ENCODE measurements at regions not wholly inside any gene's neighbourhood (a gene's known extent, or its start where the extent isn't known, plus 50 kb on each side); places are given as distances from the start of the nearest gene placed in this dataset.

- Histone ChIP-seq H3K27me3 (ENCODE audit: control insufficient read depth, insufficient read depth, low read length) (no peaks in the 10 kb centered on the region), H3K36me3 (ENCODE audit: control insufficient read depth, insufficient read depth, low read length) (no peaks in the 10 kb centered on the region), H3K4me3 (ENCODE audit: low read depth, low read length) (no peak overlapping the region)
- TF ChIP-seq CTCF (IDR thresholded peaks at IDR 0.05; ENCODE audit: insufficient read depth, low read length, poor library complexity, severe bottlenecking), result no peak
- no peak for DNase-seq (ENCODE audit: low read depth)
Observed at GRCh38 chr7:67566101-67566500, 569.5 kb downstream of the TYW1 start.

GRCh38 chr7:67571026-67571545 is 574.5 kb downstream of the TYW1 start:
- Histone ChIP-seq H3K36me3 (ENCODE audit: control insufficient read depth, insufficient read depth, low read length) (no peaks in the 10 kb centered on the region), H3K27me3 (ENCODE audit: control insufficient read depth, insufficient read depth, low read length) (no peaks in the 10 kb centered on the region), H3K4me3 (ENCODE audit: low read depth, low read length) (no peak overlapping the region)
- no peak for DNase-seq (ENCODE audit: low read depth)
- no peak for TF ChIP-seq CTCF (IDR thresholded peaks at IDR 0.05; ENCODE audit: insufficient read depth, low read length, poor library complexity, severe bottlenecking)

GRCh38 chr7:67573639-67574038 is 577.0 kb downstream of the TYW1 start:
- no peak for DNase-seq (ENCODE audit: low read depth)

GRCh38 chr7:67588631-67589030 is 592.0 kb downstream of the TYW1 start:
- Histone ChIP-seq H3K27me3 (ENCODE audit: control insufficient read depth, insufficient read depth, low read length) (no peaks in the 10 kb centered on the region), H3K36me3 (ENCODE audit: control insufficient read depth, insufficient read depth, low read length) (no peaks in the 10 kb centered on the region), H3K4me3 (ENCODE audit: low read depth, low read length) (no peak overlapping the region)
- DNase-seq (ENCODE audit: low read depth), result no peak
- no peak for TF ChIP-seq CTCF (IDR thresholded peaks at IDR 0.05; ENCODE audit: insufficient read depth, low read length, poor library complexity, severe bottlenecking)

More at GRCh38 chr7:67573639-67574038, 577.0 kb downstream of the TYW1 start:
- TF ChIP-seq CTCF (IDR thresholded peaks at IDR 0.05; ENCODE audit: insufficient read depth, low read length, poor library complexity, severe bottlenecking), result no peak
- H3K4me3 ChIP-seq (ENCODE audit: low read depth, low read length), result no peak overlapping the region
- H3K36me3 ChIP-seq (ENCODE audit: control insufficient read depth, insufficient read depth, low read length), result no peaks in the 10 kb centered on the region
- H3K27me3 ChIP-seq (ENCODE audit: control insufficient read depth, insufficient read depth, low read length), result no peaks in the 10 kb centered on the region

GRCh38 chr7:67589183-67589582 is 592.5 kb downstream of the TYW1 start:
- Histone ChIP-seq H3K4me3 (ENCODE audit: low read depth, low read length) (no peak overlapping the region), H3K27me3 (ENCODE audit: control insufficient read depth, insufficient read depth, low read length) (no peaks in the 10 kb centered on the region), H3K36me3 (ENCODE audit: control insufficient read depth, insufficient read depth, low read length) (no peaks in the 10 kb centered on the region)
- DNase-seq (ENCODE audit: low read depth), result no peak
- no peak for TF ChIP-seq CTCF (IDR thresholded peaks at IDR 0.05; ENCODE audit: insufficient read depth, low read length, poor library complexity, severe bottlenecking)

GRCh38 chr7:67590649-67591048 is 594.0 kb downstream of the TYW1 start:
- no peaks in the 10 kb centered on the region for H3K27me3 ChIP-seq (ENCODE audit: control insufficient read depth, insufficient read depth, low read length)
- H3K4me3 ChIP-seq (ENCODE audit: low read depth, low read length), result no peak overlapping the region
- no peaks in the 10 kb centered on the region for H3K36me3 ChIP-seq (ENCODE audit: control insufficient read depth, insufficient read depth, low read length)
- TF ChIP-seq CTCF (IDR thresholded peaks at IDR 0.05; ENCODE audit: insufficient read depth, low read length, poor library complexity, severe bottlenecking), result no peak
- no peak for DNase-seq (ENCODE audit: low read depth)
